GM18505 (cell line): ENCODE measurements at regions not wholly inside any gene's neighbourhood (a gene's known extent, or its start where the extent isn't known, plus 50 kb on each side); places are given as distances from the start of the nearest gene placed in this dataset.
"Not testable (repeated sequence)": the region's sequence is repeated elsewhere in the genome, so short reads cannot be mapped to it uniquely, and the experiment has no call there.

Source experiments
- ATAC-seq: cut with Tn5 transposase; IDR thresholded peaks from one replicate; pipeline ENCODE4 v1.9.1; 2021; ENCODE audit not compliant: unreplicated experiment
- POLR2A ChIP-seq: IDR thresholded peaks from 4 replicates; pipeline ENCODE4 v1.6.1; 2011; ENCODE audit warnings: borderline replicate concordance; ENCODE audit not compliant: insufficient read depth, insufficient read length; ENCODE audit errors: extremely low read depth

DNA sequence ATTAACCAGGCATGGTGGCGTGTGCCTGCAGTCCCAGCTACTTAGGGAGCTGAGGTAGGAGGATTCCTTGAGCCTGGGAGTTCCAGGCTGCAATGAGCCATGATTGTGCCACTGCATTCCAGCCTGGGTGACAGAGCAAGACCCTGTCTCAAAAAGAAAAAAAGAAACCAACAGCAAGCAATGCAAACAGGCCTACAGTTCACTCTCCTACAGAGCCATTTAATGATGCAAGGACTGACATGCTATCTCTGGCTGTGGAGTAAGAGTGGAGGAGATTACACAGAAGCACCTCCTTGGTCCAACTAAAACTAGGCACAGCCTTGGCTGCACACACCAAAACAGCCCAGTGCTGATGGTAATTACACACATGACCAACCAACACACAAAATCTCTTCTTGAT lies 127.5 kb upstream of the SOD1 start:
- no peak for ATAC-seq
- no peak for TF ChIP-seq POLR2A

- TF ChIP-seq POLR2A: no peak
- ATAC-seq: no peak
Measured at GRCh38 chr21:31530897-31531705, 128.4 kb upstream of the SOD1 start.

DNA sequence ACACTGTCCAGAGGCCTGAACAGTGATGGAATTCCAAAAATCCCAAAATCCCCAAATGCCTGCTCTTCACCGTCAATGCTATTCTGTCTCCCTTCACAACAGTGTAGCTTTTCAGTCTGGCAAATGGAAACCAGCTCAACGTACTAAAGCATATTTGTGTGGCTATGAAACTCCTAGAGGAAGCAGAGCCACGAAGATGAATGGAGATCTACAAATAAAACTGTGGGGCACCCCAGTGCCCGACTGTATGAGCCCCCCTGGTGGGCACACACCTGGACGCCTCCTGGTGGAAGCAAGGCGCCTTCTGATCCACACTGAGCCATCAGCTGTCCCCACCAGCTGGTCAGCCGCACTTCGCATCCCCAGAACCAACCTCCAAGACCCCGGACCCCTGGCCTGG lies 129.1 kb upstream of the SOD1 start:
- no peak for TF ChIP-seq POLR2A
- ATAC-seq: no peak

DNA sequence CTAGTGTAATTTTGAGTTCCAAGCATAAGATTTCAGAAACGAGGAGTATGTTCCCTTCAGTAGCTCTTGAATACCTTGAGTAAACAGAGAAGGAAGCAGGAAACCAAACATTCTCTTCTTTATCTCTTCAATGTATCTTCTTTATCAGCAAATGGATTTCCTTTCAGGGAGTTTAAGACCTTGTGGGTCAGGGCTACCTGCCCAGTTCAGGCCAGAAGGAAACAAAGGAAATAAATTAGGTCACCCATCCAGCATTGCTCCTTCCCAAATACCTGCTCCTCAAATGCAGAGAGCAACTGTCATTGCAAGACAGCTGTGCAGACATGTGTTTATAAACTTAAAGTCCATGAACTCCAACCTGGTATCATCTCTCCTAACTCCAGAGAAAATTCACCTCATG lies 130.1 kb upstream of the SOD1 start:
- ATAC-seq: no peak
- TF ChIP-seq POLR2A: no peak

- no peak for TF ChIP-seq POLR2A
- no peak for ATAC-seq
Measured at GRCh38 chr21:31526040-31526439, 133.5 kb upstream of the SOD1 start.

DNA sequence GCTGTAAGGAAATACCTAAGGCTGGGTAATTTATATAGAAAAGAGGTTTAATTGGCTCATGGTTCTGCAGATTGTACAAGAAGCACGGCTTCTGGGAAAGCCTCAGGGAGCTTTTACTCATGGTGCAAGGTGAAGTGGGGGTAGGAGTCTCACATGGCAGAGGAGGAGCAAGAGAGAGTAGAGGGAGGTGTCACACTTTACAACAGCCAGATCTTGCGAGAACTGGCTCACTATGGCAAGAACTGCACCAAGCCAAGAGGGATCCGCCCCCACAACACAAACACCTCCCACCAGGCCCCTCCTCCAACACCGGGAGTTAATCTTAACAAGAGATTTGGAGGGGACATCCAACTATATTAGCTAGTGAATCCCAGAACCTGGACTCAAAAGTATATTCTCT lies 135.4 kb upstream of the SOD1 start:
- TF ChIP-seq POLR2A: no peak
- no peak for ATAC-seq

- no peak for ATAC-seq
- TF ChIP-seq POLR2A: no peak
Measured at GRCh38 chr21:31521515-31521914, 138.0 kb upstream of the SOD1 start.

DNA sequence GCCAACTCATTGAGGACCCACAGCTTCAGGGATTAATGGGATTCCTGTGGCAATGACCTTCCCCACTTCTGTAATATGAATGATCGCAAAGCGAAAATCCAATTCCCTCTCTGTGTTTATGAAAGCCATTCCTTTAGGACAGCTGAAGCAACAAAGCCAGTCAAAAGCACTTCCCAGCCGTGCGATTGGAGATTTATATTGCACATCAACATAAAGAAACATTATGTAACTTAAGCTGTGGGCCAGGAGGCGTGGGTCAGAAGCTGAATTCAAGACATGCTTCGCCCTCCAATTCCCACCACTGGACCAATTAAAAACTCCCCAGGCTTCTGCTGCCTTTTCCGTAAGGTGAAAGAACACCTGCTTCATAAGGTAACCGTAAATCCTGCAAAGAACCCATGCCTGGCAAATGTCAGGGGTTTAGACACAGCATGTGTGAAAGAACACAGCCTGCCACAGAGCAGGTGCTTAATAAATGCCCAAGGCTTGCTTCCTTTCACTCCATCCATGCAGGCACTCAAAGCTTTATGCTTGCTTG lies 138.9 kb upstream of the SOD1 start:
- ATAC-seq: no peak
- no peak for TF ChIP-seq POLR2A

- no peak for ATAC-seq
- TF ChIP-seq POLR2A: no peak
Measured at GRCh38 chr21:31518580-31518979, 140.9 kb upstream of the SOD1 start.

DNA sequence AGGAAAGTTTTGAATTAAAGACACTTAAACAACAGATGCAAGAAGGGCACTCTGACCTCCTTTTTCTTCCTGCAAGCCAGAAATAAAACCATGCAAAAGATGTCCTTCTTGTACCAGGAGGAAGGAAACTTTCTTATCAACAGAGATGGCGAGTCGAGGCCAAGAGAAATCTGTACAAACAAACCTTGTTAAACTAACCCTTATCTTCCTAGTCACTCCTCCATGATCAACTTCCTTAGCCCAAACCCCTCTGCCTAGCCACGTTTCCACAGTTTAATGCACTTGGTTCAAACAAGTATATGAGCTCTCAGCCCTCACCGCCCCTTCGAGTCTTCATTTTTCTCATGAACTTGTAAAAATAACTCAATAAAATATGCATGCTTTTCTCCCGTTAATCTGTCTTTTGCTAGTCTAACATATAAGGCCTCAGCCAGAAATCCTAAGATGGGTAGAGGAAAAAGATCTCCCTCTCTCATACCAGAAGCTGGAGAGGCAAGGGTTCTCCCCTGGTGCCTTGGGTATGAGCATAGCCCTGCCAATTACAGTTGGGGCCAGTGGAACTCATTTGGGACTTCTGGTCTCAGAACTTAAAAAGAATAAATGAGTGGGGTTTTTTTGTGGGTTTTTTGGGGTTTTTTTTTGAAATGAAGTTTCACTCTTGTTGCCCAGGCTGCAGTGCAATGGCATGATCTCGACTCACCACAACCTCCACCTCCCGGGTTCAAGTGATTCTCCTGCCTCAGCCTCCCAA lies 141.7 kb upstream of the SOD1 start:
- ATAC-seq: no peak

DNA sequence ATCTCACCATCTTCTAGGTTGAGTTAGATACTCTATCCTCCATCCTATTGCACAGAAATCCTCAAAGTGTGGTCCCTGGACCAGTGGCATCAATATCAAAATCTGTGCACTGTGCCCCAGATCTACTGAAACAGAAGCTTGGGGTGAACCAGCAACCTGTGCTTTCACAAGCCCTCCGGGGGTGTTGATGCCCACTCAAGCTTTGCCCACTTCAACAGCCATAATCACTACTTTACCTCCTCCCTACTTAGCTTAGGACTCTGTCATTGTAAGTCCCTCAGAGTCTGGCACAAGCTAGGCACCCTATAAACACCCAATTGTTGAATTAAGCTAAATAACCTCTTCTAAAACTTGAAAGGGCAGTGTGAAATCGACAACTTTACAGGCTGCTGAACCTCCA lies 144.2 kb upstream of the SOD1 start:
- no peak for ATAC-seq
- TF ChIP-seq POLR2A: no peak

More for the DNA sequence above, 141.7 kb upstream of the SOD1 start:
- TF ChIP-seq POLR2A: no peak

GRCh38 chr21:31514598-31514997 lies 144.9 kb upstream of the SOD1 start:
- ATAC-seq: no peak
- no peak for TF ChIP-seq POLR2A

DNA sequence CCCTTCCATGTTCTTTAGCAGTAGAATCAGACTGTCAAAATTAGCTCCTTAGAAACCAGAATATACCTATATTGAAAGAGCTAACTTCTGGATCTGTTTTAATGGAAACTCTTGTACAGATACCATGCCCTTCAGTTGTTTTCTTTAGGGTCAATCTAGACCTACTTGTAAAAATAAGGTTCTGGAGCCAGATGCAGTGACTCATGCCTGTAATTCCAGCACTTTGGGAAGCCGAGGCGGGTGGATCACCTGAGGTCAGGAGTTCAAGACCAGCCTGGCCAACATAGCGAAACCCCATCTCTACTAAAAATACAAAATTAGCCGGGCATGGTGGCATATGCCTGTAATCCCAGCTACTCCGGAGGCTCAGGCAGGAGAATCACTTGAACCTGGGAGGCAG lies 146.0 kb upstream of the SOD1 start:
- not testable (repeated sequence) for ATAC-seq

- ATAC-seq: not testable (repeated sequence)
Measured at GRCh38 chr21:31511999-31512398, 147.5 kb upstream of the SOD1 start.
